HCT116 (cell line): ENCODE measurements at regions not wholly inside any gene's neighbourhood (a gene's known extent, or its start where the extent isn't known, plus 50 kb on each side); places are given as distances from the start of the nearest gene placed in this dataset.
A peak's percentile ranks its signal among the peaks of the same experiment; 100 is the strongest.

Experiments used
- ATAC-seq: fragments of 200-7000 bp; cut with Tn5 transposase; 2 replicates; pipeline ENCODE4 v1.9.1; 2020; ENCODE audit warnings: mild to moderate bottlenecking, moderate library complexity
- BruUV-seq: library from RNA; stranded (reverse); fragments of 400-500 nt; replicated peaks from 2 replicates; lab custom pipeline; 2021; lab: Mats Ljungman, UMichigan
- CTCF ChIA-PET: fragments of 300-600 bp; sonication (Branson Sonifier 250); formaldehyde crosslinking; loops from one replicate; lab custom pipeline; 2021; ENCODE audit warnings: antibody characterized with exemption; lab: Charles Lee
- POLR2A ChIA-PET: fragments of 300-600, 350-600 bp; sonication (Branson Sonifier 250); formaldehyde crosslinking; loops from one replicate; lab custom pipeline; 2021; ENCODE audit warnings: antibody characterized with exemption; lab: Charles Lee
- RAD21 ChIA-PET, 2 experiments: fragments of 300-600 bp; sonication (Branson Sonifier 250); formaldehyde crosslinking; loops; one replicate each; lab custom pipeline; 2023; ENCODE audit warnings: low total read pairs in 2 of 2; ENCODE audit not compliant: uncharacterized antibody in 2 of 2, unreplicated experiment in 2 of 2, low non-redundant PET in 1 of 2; lab: Charles Lee
- DNase-seq: peaks from one replicate; pipeline ENCODE4 v3.0.0-alpha.2; 2010; ENCODE audit warnings: low read depth, low spot score
- H2AFZ ChIP-seq: fragments of 200-600 bp; shearing (Covaris generic), sonication (generic); 2 replicates; pipeline ENCODE4 v1.6.1; 2017; ENCODE audit warnings: low read depth, mixed run types, mixed read lengths, antibody characterized with exemption, low read length; ENCODE audit not compliant: poor library complexity, severe bottlenecking
- H3K27ac ChIP-seq: 2 replicates; pipeline ENCODE4 v1.5.1; 2012; ENCODE audit warnings: low read depth, low read length
- H3K27me3 ChIP-seq: fragments of 200-600 bp; sonication (generic); 2 replicates; pipeline ENCODE4 v1.6.1; 2016; ENCODE audit warnings: mixed run types, low read length, mixed read lengths; ENCODE audit not compliant: insufficient read depth
- H3K36me3 ChIP-seq, 2 experiments: fragments of 200-500 bp in 1 of 2; fragments of 200-600 bp in 1 of 2; sonication (Bioruptor generic) in 1 of 2; sonication (generic) in 1 of 2; 2 replicates each; pipeline versions ENCODE4 v1.5.1 to v1.6.1; 2014 to 2016; ENCODE audit warnings: low read length in 2 of 2, inconsistent platforms in 1 of 2, mixed read lengths in 1 of 2, mixed run types in 1 of 2; ENCODE audit not compliant: insufficient read depth in 2 of 2, control insufficient read depth in 1 of 2
- H3K4me1 ChIP-seq, 2 experiments: fragments of 200-600 bp in 1 of 2; sonication (generic) in 1 of 2; 2 replicates each; pipeline versions ENCODE4 v1.5.1 to v1.6.1; 2012 to 2017; ENCODE audit warnings: low read length in 2 of 2, inconsistent platforms in 1 of 2, mild to moderate bottlenecking in 1 of 2, mixed read lengths in 1 of 2, mixed run types in 1 of 2, moderate library complexity in 1 of 2; ENCODE audit not compliant: insufficient read depth in 2 of 2, control insufficient read depth in 1 of 2
- H3K4me2 ChIP-seq: fragments of 200-600 bp; sonication (generic); 2 replicates; pipeline ENCODE4 v1.6.1; 2017; ENCODE audit warnings: mixed run types, low read length, mixed read lengths
- H3K4me3 ChIP-seq, 2 experiments: fragments of 200-600 bp in 1 of 2; sonication (generic) in 1 of 2; replicated peaks in 1 of 2; 2 replicates each; pipeline ENCODE4 v1.5.1; 2011 to 2016; ENCODE audit warnings: low read length in 2 of 2, control low read depth in 1 of 2, low read depth in 1 of 2, mild to moderate bottlenecking in 1 of 2, mixed read lengths in 1 of 2, mixed run types in 1 of 2
- H3K79me2 ChIP-seq: fragments of 200-600 bp; sonication (generic); 2 replicates; pipeline ENCODE4 v1.6.1; 2017; ENCODE audit warnings: mild to moderate bottlenecking, mixed run types, low read length, moderate library complexity, mixed read lengths; ENCODE audit not compliant: insufficient read depth
- H3K9ac ChIP-seq: fragments of 200-600 bp; sonication (generic); 2 replicates; pipeline ENCODE4 v1.6.1; 2016; ENCODE audit warnings: low read length, mixed read lengths
- H3K9me2 ChIP-seq: fragments of 200-600 bp; sonication (generic), shearing (Covaris generic); 2 replicates; pipeline ENCODE4 v1.6.1; 2017; ENCODE audit warnings: mixed run types, mild to moderate bottlenecking, moderate library complexity; ENCODE audit not compliant: insufficient read depth
- H3K9me3 ChIP-seq, 2 experiments: fragments of 200-500 bp in 1 of 2; fragments of 200-600 bp in 1 of 2; sonication (Bioruptor generic) in 1 of 2; sonication (generic) in 1 of 2; 2 replicates each; pipeline ENCODE4 v1.6.1; 2014 to 2017; ENCODE audit warnings: low read length in 2 of 2, mixed read lengths in 2 of 2, inconsistent platforms in 1 of 2, low read depth in 1 of 2, mild to moderate bottlenecking in 1 of 2, mixed run types in 1 of 2, moderate library complexity in 1 of 2; ENCODE audit not compliant: control insufficient read depth in 1 of 2, insufficient read depth in 1 of 2
- H4K20me1 ChIP-seq: fragments of 200-600 bp; sonication (generic), shearing (Covaris generic); 2 replicates; pipeline ENCODE4 v1.6.1; 2017; ENCODE audit warnings: mixed run types, mild to moderate bottlenecking, moderate library complexity; ENCODE audit not compliant: insufficient read depth
- CBX3 ChIP-seq: IDR thresholded peaks from 2 replicates; pipeline ENCODE4 v1.6.1; 2012; ENCODE audit warnings: low read depth
- CEBPB ChIP-seq: IDR thresholded peaks from 2 replicates; pipeline ENCODE4 v1.6.1; 2012; ENCODE audit warnings: low read depth
- FOSL1 ChIP-seq: IDR thresholded peaks from 2 replicates; pipeline ENCODE4 v1.6.1; 2012; ENCODE audit warnings: low read depth
- JUND ChIP-seq: IDR thresholded peaks from 2 replicates; pipeline ENCODE4 v1.6.1; 2012
- SP1 ChIP-seq: IDR thresholded peaks from 2 replicates; pipeline ENCODE4 v1.6.1; 2012; ENCODE audit warnings: low read depth
- ZNF274 ChIP-seq: fragments of 200-500 bp; sonication (Bioruptor generic); IDR thresholded peaks from 2 replicates; pipeline ENCODE4 v1.6.1; 2014; ENCODE audit warnings: mild to moderate bottlenecking, low read depth, low read length, inconsistent platforms
- intact Hi-C: fragments of 100-400 bp; cut with micrococcal nuclease; formaldehyde crosslinking; loops from 2 replicates; pipeline ENCODE4 v1.10.0; 2022
- TF ChIP-seq, protein P1 (sequence below): IDR thresholded peaks from 2 replicates; pipeline ENCODE4 v1.6.1; 2012; ENCODE audit warnings: low read depth

DNA sequence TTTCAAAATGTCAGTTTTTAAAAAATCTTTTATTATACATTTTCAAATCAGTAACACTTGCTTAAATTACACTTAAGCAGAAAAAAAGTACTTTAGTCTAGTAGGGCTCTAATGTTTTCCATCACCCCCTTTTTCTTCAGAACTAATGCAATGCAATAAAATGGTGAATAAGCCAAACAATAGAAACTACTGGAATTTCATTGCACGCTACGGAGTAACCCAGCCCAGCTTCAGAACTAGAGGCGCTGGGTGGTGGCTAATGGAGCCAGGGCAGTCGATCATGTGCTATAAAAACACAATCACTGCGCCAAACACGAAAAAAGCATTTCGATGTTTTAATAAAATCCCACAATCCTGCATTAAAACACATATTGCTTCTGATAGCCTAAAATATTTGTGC is 59.9 kb upstream of the ODAD2 start:
- H3K9ac ChIP-seq, result no peak overlapping the region
- no peak for TF ChIP-seq SP1
- BruUV-seq, result no TSS peak
- CTCF ChIA-PET, result no interaction called here
- H3K9me3 ChIP-seq, result no peaks in the 10 kb centered on the region
- H4K20me1 ChIP-seq, result no peaks in the 10 kb centered on the region
- no peak overlapping the region for H2AFZ ChIP-seq
- RAD21 ChIA-PET, result no interaction called here
- H3K27me3 ChIP-seq, result no peaks in the 10 kb centered on the region
- no peaks in the 10 kb centered on the region for H3K9me2 ChIP-seq
- H3K27ac ChIP-seq, result peak overlapping the region; percentile 87; the same call in 1 of the 2 replicates
- no peak for DNase-seq
- no peaks in the 10 kb centered on the region for H3K79me2 ChIP-seq
- POLR2A ChIA-PET, result no interaction called here
- H3K4me2 ChIP-seq, result no peak overlapping the region
- H3K36me3 ChIP-seq, result peaks cover 14 to 25% of the 10 kb centered on the region in 2 experiments; a peak in 3 of 4 replicates
- peaks cover 41 to 55% of the 10 kb centered on the region in 2 experiments for H3K4me1 ChIP-seq
- no peak for ATAC-seq
- H3K4me3 ChIP-seq, result no peak overlapping the region
- intact Hi-C loops, result loop anchor here (10.0 kb wide), 1 partner anchor 116 kb away; no protein-coding TSS in a partner anchor

DNA sequence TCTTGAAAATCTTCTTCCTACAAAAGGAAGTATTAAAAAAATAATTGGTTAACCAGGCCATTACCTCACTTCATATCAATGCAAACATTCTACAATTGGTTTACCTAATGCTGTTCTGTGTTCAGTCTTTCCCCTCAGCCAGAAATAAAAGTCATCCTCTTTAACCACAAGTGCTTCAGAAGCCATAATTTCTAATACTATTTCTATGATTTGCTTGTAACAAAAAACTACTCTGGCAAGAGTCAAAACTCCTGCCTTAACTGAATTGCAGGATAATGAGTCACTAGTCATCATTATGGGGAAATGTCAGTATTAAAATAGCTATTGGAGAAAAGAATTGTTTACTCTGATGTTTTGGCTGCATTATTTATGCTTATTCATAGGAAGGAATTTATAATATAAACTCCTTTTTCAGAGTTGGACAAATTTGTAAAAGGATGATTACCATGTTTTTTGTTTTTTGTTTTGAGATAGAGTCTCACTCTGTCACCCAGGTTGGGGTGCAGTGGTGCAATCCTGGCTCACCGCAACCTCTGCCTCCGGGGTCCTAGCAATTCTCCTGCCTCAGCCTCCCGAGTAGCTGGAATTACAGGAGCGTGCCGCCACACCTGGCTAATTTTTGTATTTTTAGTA is 55.5 kb upstream of the ODAD2 start:
- Histone ChIP-seq H3K9ac (peak overlapping the region; percentile 30), H3K27ac (peak overlapping the region; percentile 98), H3K9me2 (no peaks in the 10 kb centered on the region), H3K4me1 (peaks cover 37 to 49% of the 10 kb centered on the region in 2 experiments), H3K4me3 (no peak overlapping the region; a peak in 1 of 4 replicates), H3K79me2 (no peaks in the 10 kb centered on the region), H3K36me3 (peaks cover 14 to 25% of the 10 kb centered on the region in 2 experiments), H3K4me2 (peak overlapping the region; percentile 61), H3K9me3 (no peaks in the 10 kb centered on the region), H2AFZ (no peak overlapping the region), H3K27me3 (no peaks in the 10 kb centered on the region), H4K20me1 (no peaks in the 10 kb centered on the region)
- POLR2A ChIA-PET, result no interaction called here
- TF ChIP-seq JUND (peak; percentile 80), FOSL1 (peak; percentile 84), SP1 (peak; percentile 69), CEBPB (peak; percentile 84), ZNF274 (no peak), CBX3 (peak; percentile 34)
- TF ChIP-seq, protein P1, sequence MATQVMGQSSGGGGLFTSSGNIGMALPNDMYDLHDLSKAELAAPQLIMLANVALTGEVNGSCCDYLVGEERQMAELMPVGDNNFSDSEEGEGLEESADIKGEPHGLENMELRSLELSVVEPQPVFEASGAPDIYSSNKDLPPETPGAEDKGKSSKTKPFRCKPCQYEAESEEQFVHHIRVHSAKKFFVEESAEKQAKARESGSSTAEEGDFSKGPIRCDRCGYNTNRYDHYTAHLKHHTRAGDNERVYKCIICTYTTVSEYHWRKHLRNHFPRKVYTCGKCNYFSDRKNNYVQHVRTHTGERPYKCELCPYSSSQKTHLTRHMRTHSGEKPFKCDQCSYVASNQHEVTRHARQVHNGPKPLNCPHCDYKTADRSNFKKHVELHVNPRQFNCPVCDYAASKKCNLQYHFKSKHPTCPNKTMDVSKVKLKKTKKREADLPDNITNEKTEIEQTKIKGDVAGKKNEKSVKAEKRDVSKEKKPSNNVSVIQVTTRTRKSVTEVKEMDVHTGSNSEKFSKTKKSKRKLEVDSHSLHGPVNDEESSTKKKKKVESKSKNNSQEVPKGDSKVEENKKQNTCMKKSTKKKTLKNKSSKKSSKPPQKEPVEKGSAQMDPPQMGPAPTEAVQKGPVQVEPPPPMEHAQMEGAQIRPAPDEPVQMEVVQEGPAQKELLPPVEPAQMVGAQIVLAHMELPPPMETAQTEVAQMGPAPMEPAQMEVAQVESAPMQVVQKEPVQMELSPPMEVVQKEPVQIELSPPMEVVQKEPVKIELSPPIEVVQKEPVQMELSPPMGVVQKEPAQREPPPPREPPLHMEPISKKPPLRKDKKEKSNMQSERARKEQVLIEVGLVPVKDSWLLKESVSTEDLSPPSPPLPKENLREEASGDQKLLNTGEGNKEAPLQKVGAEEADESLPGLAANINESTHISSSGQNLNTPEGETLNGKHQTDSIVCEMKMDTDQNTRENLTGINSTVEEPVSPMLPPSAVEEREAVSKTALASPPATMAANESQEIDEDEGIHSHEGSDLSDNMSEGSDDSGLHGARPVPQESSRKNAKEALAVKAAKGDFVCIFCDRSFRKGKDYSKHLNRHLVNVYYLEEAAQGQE, result no peak
- RAD21 ChIA-PET, result no interaction called here
- peak; percentile 69 for ATAC-seq
- DNase-seq, result peak; percentile 42
- CTCF ChIA-PET, result interaction anchor here (1.0 to 1.4 kb wide), 2 partner anchors 125 kb away, joined by 3 to 5 read pairs; no protein-coding TSS in a partner anchor
- intact Hi-C loops, result loop anchor here (10.0 kb wide), 1 partner anchor 120 kb away; no protein-coding TSS in a partner anchor
- TSS peak; percentile 88 for BruUV-seq
